HG02852 (cell line): ENCODE measurements at regions not wholly inside any gene's neighbourhood (a gene's known extent, or its start where the extent isn't known, plus 50 kb on each side); places are given as distances from the start of the nearest gene placed in this dataset.

Experiments used
- ATAC-seq: cut with Tn5 transposase; IDR thresholded peaks from one replicate; pipeline ENCODE4 v1.9.1; 2021; ENCODE audit warnings: mild to moderate bottlenecking, moderate library complexity; ENCODE audit not compliant: unreplicated experiment

DNA sequence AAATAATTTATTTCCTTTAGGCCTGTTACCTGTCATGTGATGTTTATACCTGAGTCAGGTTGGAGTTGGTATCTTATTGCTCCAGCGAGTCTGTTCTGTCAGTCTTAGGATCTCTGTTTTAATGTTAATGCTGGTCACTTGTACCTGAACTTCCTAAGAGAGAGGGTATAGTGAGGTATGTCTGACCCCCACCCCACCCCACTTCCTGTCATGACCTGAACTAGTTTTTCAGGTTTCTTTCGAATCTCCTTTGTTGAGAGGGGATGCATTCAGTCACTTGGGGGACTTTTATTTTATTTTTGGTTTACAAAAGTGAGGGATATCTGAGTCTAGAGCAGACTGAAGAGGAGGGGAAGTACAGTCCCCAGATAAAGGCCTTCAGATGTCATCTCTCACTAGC, 769.0 kb upstream of the COBL start:
- no peak for ATAC-seq

DNA sequence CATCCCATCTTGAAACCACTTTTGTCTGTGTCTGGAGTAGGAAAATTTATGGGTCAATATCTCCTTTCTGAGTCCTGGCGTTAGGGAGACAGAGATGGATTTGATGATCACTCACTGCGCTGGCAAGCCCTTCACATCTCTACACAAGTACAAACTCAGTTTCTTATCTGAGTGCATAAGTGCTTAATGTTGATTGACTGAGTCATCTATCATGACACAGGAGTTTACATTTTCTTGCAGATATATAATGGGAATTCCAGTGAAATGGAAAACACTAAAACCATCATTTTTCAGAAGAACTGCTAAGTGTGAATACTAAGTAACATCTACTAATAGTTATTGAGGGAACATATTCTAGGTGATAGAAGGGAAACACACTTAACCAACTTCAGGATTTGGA, 763.9 kb upstream of the COBL start:
- ATAC-seq: no peak

DNA sequence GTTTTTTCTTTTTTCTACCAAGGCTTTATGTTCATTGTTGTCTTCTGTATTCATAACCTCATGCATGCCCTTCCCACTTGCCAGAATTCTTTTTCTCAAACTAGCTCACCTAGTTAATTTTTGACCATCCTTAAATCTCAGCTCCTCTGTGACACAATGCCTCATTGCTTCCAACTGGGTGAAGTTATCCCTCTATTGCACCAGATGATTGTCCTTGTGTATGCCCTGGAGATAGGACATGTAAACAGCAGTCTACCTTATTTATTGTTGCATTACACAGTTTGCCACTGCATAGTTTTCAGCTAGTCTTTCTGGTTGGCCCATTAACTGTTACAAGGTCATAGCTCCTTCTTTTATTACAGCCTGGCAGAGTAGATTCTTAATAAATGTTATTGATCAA, 763.1 kb upstream of the COBL start:
- no peak for ATAC-seq

DNA sequence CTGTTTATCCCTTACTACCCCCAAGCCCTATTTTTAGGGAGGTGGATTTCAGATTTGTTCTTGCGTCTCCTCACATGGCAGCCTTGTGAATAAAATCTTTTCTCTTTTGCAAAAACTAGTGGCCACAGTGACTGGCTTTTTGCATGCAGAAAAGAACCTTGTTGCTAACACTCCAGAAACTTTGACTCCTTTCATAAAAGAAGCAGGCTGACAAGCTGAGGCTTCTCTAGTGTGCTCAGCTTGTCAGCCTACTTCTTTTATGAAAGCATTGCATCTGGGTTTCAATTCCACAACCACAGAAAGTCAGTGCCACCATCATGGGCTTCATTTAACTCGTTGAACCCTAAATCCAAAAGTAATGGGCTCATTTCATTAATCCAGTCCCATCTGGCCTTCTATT, 761.0 kb upstream of the COBL start:
- ATAC-seq: no peak

DNA sequence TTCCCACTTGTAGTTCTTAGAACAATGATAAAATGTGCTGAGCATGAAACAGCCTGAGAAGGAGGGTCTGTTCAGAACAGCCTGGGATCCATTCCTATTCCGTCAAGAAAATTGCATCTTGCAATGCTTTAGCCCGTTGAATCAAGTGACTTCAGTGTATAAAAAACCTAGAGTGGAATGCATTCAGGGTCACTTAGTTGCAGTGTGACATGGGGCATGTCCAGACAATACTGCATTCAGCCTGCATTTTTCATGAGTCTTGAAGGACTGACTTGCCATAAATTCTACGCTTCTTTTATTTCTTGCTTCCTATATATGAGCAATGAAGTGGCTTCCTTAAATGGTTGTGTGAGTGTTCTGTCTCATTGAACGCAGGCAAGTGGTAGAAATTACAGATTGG, 758.3 kb upstream of the COBL start:
- no peak for ATAC-seq

DNA sequence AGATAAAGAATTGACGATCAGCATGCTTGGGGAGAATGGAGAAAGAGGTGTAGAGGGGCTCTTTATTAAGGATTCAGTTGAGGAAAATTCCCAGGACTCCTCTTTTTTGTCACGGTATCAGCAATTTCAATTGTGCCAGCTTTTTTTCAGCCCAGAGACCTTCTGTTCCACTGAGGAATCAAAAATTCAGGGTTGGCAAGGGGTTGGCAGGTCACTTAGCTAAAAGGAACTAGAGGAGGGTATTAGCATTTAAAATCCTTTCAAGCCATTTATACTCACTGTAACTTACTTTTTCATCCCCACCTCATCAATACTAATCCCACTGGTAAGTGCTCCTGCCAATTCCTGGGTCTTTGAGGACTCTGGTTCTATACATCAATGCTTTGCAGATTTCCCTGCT, 757.5 kb upstream of the COBL start:
- ATAC-seq: no peak

DNA sequence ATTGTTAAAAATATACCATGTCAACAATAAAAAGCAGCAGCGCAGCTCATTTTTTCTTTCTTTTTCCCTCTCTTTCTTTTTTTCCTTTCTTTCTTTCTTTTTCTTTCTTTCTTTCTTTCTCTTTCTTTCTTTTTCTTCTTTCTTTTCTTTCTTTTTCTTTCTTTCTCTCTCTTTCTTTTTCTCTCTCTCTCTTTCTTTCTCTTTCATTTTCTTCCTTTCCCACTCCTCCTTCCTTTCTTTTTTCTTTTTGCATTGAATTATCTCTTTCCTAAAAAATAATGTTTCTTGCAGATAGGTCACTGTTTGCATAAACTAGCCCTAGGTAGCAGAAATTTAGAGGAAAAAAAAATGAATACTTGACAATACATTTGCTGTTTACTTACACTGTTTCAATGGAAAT, 755.1 kb upstream of the COBL start:
- ATAC-seq: no peak

DNA sequence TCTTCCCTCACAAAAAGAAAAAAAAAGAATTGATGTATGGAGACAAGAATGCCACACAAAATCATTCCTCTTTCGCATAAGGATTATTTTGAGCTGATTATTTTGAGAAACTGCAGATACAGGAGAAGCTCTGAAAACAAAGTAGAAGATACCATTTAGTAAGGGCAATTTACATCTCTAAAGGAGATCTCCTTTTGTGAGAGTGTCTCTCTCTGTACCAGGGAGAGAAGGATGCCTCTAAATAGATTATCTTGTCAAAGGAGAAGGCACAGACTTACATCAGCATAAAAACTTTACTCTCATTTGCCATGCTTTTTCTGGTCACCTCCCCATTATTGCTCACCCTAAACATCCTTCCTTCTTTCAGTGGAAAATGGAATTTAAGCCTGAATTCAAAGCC, 747.9 kb upstream of the COBL start:
- no peak for ATAC-seq

DNA sequence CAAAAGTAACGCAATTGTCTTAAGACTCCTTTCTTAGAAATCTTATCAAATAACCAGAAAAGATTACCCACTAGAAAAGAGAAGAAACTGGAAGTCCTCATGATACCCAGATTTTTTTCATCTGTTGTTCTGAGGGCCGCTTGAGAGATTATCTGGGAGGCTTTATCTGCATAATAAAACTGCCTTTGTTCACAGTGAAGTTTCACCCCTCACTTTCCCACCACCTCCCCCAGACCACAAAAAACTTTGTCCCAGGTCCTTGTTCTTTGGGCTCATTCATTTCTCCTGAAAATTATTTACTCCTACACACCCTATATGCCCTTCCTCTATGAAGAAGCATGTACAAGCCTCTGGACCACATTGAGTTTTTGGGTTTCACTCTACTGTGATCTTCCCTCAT, 745.1 kb upstream of the COBL start:
- no peak for ATAC-seq

DNA sequence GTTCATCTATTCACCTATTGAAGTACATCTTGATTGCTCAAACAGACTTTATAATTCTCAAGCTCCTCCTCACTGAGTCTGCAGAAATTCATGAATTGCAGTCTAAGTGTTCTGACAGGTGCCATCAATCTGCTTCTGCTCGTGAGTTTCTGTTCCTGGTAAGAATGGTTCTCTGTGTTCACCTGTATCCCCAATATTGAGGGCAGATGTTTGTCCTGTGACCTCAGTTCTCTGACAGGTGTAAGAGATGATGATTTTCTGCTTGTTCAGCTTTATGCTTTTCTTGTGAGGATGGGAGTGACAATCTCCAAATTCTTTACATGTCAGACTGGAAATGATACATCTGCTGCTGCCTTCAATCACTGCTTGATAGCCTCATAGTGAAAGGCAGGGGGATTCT, 736.9 kb upstream of the COBL start:
- ATAC-seq: no peak

DNA sequence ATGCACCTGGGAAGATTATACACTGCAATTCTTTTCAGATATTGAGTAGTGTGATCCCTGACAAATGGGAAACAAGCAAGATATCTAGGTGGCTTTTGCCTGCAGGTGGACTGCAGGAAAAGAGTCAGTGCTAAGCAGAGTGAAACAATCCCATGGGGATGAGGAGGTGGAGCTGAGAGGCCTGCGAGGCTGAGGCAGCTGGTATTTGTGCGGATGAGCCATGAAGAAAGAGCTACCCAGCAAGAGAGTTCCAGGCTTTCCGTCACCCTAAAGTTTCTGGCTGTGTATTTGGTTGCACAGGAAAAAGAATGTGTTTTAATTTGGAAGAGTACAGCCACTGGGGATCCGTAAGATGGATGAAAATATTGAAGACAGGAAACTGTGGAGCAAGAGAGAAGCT, 714.1 kb upstream of the COBL start:
- ATAC-seq: no peak

DNA sequence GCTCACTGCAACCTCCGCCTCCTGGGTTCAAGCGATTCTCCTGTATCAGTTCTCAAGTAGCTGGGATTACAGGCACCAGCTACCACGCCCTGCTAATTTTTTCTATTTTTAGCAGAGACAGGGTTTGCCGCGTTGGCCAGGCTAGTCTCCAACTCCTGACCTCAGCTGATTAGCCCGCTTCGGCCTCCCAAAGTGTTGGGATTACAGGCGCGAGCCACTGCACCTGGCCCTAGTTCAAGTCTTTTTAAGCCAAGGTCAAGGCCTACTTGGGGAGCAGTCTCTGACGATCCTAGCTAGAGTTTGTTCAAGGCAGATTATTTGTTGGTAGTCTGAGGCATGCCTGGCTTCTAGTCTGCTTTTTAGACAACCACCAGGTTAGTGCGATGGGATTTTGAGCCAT, 709.5 kb upstream of the COBL start:
- ATAC-seq: no peak

DNA sequence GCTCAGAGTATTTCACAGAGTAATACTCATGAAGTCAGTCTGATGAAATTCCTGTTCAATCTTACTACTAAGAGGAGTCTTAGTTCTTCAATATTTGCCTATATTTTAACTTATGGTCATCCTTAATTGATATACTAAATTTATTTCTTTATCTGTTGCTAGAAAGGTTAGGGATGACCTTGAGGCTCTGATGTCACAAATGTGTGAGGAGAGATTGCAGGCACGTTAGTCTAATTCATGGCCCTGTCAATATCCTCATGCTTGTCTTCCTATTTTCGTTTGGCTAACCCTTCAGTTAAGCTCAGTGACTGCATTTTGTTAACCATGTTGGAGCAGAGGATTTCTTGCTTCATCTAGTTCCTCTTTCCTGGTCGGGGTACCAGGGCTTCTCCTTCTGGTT, 704.7 kb upstream of the COBL start:
- no peak for ATAC-seq

DNA sequence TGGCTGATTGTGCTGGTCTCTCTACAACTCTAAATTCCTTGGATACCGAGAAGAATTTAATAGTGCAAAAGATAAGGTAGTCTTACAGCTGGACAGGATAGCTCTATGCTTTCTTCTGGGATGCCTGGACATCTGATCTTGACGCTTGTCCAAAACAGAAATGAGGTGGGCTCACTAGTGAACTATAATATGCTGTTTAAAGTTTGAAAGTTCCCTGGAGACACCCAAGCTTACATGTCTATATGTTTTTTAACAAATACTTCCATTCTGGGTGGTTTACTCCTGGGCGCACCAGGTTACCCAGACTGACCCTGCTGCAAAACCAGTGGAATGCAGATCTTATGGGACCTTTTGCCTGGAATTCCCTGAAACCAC, 702.1 kb upstream of the COBL start:
- ATAC-seq: no peak

DNA sequence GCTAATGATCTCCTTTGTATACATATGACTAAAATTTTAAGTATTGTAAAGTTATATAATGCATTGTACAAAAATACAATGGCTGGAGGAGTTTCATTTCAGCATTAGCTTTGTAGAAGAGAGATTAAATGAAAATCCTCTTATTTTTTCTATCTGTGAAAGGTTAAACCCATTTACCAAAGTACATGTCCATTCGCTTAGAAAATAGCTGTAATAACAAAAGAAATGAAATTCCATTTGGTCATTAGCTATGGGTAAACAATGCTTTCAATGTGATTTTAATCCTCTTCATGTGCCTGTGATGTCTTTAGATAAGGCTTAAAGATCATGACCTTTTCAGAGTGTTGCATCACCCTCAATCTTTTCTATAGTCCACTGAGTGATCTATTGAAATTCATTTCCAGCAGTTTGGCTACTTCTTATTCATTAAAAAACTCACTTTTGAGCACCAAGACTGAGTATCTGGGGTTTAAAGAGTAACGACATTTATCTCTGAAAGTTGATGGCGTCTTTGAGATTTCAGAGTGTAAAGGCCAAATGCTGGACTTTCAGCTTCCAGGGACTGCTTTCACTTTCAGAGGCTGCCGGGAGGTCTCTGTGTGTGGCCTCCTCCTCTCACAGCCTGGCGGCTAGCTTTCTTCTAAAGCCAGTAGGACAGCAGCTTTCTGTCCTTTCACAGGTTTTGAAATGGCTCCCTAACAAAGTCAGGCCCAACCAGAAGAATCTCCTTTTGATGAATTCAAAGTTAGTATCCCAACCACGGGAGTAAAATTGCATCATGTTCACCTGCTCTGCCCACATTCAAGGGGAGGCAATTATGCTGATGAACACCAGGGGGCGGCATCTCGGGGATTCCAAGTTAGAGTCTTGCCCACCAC, 701.4 kb upstream of the COBL start:
- ATAC-seq: peak; percentile 78

DNA sequence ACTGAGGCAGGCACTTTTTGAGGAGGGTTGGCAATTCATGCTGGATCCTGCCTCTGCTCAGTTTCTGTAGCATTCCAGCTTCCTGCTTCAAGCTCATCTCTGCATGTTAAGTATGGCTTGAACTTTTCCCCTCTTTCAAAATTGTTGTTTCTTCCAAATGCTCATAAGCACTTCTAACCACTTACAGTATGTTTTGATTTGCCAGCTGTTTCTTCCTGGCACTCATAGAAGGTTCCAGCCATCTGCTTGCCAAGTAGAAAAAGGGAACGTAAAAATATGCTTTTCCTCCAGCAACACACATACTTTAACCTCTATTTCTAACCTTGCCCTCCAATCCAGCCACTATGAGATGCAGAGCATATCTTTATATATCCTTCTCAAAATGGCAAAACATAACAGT, 692.6 kb upstream of the COBL start:
- ATAC-seq: no peak

DNA sequence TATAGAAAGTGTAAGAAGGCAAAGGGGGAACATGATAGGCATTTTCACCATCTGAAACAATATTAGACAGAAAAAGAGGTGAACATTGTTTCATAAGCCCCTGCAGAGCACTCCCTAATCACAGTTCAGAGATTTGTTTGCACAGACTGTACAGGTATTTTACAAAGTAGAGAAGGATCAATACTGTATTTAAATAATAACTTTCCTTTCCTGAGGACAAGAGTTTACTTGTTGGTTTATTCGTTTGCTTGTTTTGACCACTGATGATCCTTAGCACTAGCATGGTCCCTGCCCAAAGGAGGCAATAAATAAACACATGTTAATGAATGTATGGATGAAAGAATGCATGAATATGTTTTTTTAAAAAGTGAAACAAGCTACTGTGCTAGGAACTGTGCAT, 690.1 kb upstream of the COBL start:
- ATAC-seq: no peak

DNA sequence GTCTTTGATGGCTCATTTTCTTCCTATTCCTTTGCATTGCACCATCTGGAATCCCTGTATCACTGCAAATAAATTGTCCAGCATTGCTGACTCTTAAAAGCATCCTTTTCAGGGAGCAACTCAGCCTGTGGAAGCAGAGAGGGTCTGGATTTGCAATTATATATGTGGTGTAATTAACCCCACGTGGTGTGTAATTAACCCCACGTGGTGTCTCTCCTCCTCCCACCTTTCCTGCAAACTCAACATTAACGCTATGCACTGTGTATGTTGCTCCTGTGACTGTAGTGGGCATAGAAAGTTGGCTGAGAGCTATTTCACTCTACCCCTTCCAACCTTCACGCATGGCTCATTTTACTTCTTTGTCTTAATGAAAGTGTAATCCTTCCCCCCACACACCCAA, 689.0 kb upstream of the COBL start:
- no peak for ATAC-seq

DNA sequence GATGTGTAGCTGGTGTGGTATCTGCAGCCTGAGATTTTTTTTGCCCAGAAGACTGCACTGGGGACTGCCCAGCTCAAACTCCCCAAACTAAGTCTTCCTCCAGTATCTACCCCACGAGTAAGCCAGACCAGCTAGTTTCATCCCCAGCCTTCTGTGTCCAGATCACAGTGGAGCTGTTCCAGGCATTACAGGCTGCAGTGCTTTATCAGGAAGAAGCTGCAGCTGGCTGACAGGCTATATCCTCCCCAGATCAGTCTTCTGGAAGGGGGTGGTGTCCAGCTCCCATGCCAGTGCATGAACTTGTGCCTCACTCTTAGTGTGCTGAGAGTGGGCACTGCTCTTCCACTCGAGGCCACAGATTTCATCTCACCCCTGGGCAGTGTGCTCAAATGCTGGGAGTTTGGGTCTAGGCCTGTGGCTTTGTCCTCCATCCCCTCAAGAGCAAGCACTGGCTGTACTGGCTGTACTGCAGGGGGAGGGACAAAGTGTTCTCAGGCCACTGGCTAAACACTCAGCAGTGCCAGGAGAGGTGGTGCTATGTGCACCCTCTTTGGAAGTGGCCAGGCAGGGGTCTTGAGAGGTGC, 679.1 kb upstream of the COBL start:
- ATAC-seq: no peak

DNA sequence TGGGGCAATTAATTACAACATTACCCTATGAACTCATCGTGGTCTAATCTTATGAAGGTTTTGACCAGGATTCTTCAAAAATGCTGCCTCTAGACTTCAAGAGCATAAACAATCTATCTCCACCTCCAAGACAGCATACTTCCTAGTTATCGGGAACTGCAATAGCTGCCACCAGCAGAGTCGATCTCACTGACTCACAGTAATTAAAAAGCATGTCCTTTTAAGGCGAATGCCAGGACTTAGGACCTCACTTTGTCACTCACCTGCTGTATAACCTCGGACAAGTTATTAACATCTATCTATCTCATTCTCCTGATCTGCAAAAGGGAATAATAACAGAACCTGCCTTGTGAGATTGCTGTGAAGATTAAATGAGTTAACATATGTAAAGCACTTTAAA, 666.0 kb upstream of the COBL start:
- ATAC-seq: no peak

DNA sequence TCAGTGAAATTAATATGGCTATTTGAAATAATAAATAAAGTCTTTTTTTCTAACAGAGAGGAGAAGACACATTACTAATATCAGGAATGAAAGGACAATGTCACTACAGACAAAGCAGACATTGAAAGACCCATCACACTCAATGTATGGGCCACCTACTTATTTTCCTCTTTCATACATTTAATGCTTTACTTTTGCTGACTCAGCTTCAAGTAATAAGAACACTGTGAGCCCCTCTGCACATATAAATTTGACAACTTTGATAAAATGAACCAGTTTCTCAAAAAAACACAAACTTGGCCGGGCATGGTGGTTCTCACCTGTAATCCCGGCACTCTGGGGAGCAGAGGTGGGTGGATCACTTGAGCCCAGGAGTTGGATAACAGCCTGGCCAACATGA, 664.2 kb upstream of the COBL start:
- ATAC-seq: no peak

DNA sequence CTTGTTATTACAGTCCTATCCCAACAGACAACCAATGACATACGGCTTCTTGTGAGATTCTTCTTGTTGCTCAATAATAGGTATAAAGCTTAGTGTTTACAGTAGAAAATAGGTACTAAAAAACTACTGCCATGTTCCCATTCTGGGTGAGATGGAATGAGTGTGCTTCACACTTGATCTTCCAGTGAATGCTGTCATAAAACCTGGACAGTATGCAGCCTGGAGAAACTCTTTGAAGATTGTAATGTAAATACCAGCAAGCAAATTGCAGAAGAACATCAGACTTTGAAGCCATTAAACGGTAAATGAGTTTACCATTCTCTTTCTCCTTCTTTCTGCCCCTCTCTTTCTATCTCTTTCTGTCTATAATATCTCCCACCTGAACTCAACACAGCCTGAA, 663.7 kb upstream of the COBL start:
- no peak for ATAC-seq

DNA sequence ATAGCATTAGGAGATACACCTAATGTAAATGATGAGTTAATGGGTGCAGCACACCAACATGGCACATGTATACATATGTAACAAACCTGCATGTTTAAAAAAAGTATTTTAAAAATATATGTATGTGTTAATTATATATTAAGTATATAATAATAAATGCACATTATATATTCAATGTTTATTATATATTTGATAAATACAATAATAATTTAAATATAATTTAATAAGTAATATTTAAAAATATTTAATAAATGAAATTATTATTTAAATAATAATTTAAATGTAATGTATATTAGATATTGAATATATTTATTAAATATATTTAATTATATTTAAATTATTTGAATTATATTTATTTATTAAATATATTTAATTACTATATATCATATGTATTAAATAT, 661.3 kb upstream of the COBL start:
- ATAC-seq: no peak
